Nephron progenitor cell (in vitro differentiated cells): ENCODE measurements at regions not wholly inside any gene's neighbourhood (a gene's known extent, or its start where the extent isn't known, plus 50 kb on each side); places are given as distances from the start of the nearest gene placed in this dataset.
A peak's percentile ranks its signal among the peaks of the same experiment; 100 is the strongest.

ENCODE experiments used
- DNase-seq: peaks from one replicate; pipeline ENCODE4 v3.0.0; 2021
- H3K27ac Mint-ChIP-seq: 2 replicates; pipeline ENCODE4 v1.8.0; 2021; ENCODE audit warnings: mild to moderate bottlenecking, moderate library complexity, mixed read lengths
- H3K27me3 Mint-ChIP-seq: 2 replicates; pipeline ENCODE4 v1.8.0; 2021; ENCODE audit warnings: mild to moderate bottlenecking, low read depth, mixed read lengths; ENCODE audit not compliant: poor library complexity
- H3K36me3 Mint-ChIP-seq: 2 replicates; pipeline ENCODE4 v1.8.0; 2021; ENCODE audit warnings: low read depth, mixed read lengths
- H3K4me1 Mint-ChIP-seq: 2 replicates; pipeline ENCODE4 v1.8.0; 2021; ENCODE audit warnings: mixed read lengths
- H3K4me3 Mint-ChIP-seq: 2 replicates; pipeline ENCODE4 v1.8.0; 2021; ENCODE audit warnings: mild to moderate bottlenecking, moderate library complexity, mixed read lengths
- H3K9me3 Mint-ChIP-seq: 2 replicates; pipeline ENCODE4 v1.8.0; 2021; ENCODE audit warnings: mild to moderate bottlenecking, moderate library complexity, mixed read lengths
- CTCF ChIP-seq: fragments of 200-600 bp; sonication (generic); IDR thresholded peaks from 2 replicates; pipeline ENCODE4 v1.5.0; 2021; ENCODE audit warnings: antibody characterized with exemption

GRCh38 chr9:78383130-78383529, 86.2 kb downstream of the PSAT1 start:
- Mint-ChIP-seq H3K27me3 (no peaks in the 10 kb centered on the region), H3K27ac (no peak overlapping the region), H3K4me1 (peaks cover 12% of the 10 kb centered on the region), H3K4me3 (no peak overlapping the region), H3K36me3 (peaks cover 7% of the 10 kb centered on the region), H3K9me3 (peaks cover 5% of the 10 kb centered on the region)
- DNase-seq: no peak
- no peak for TF ChIP-seq CTCF

GRCh38 chr9:78386348-78386747, 89.4 kb downstream of the PSAT1 start:
- Mint-ChIP-seq H3K36me3 (peaks cover 8% of the 10 kb centered on the region), H3K27me3 (no peaks in the 10 kb centered on the region), H3K4me1 (no peaks in the 10 kb centered on the region), H3K4me3 (no peak overlapping the region), H3K27ac (no peak overlapping the region), H3K9me3 (peaks cover 9% of the 10 kb centered on the region)
- TF ChIP-seq CTCF: no peak
- no peak for DNase-seq

- peaks cover 8% of the 10 kb centered on the region for H3K36me3 Mint-ChIP-seq
- H3K27me3 Mint-ChIP-seq: no peaks in the 10 kb centered on the region
- no peak overlapping the region for H3K27ac Mint-ChIP-seq
- no peak for DNase-seq
- no peaks in the 10 kb centered on the region for H3K4me1 Mint-ChIP-seq
- TF ChIP-seq CTCF: no peak
- H3K4me3 Mint-ChIP-seq: no peak overlapping the region
- peaks cover 9% of the 10 kb centered on the region for H3K9me3 Mint-ChIP-seq
These were observed 89.8 kb downstream of the PSAT1 start for GRCh38 chr9:78386773-78387172.

GRCh38 chr9:78393340-78393739, 96.4 kb downstream of the PSAT1 start:
- peaks cover 37% of the 10 kb centered on the region for H3K36me3 Mint-ChIP-seq
- H3K27ac Mint-ChIP-seq: no peak overlapping the region

GRCh38 chr9:78393932-78394331, 97.0 kb downstream of the PSAT1 start:
- no peak overlapping the region for H3K4me3 Mint-ChIP-seq
- H3K27ac Mint-ChIP-seq: no peak overlapping the region
- H3K27me3 Mint-ChIP-seq: peaks cover 3% of the 10 kb centered on the region
- TF ChIP-seq CTCF: no peak
- H3K4me1 Mint-ChIP-seq: no peaks in the 10 kb centered on the region
- peaks cover 31% of the 10 kb centered on the region for H3K36me3 Mint-ChIP-seq
- no peak for DNase-seq
- H3K9me3 Mint-ChIP-seq: peaks cover 42% of the 10 kb centered on the region

More at GRCh38 chr9:78393340-78393739, 96.4 kb downstream of the PSAT1 start:
- Mint-ChIP-seq H3K4me1 (no peaks in the 10 kb centered on the region), H3K4me3 (no peak overlapping the region), H3K9me3 (peaks cover 48% of the 10 kb centered on the region), H3K27me3 (no peaks in the 10 kb centered on the region)
- TF ChIP-seq CTCF: no peak
- DNase-seq: no peak

- no peaks in the 10 kb centered on the region for H3K4me1 Mint-ChIP-seq
- peaks cover 39% of the 10 kb centered on the region for H3K9me3 Mint-ChIP-seq
- peak overlapping the region; percentile 58 for H3K27ac Mint-ChIP-seq
- peaks cover 3% of the 10 kb centered on the region for H3K27me3 Mint-ChIP-seq
- TF ChIP-seq CTCF: no peak
- peaks cover 31% of the 10 kb centered on the region for H3K36me3 Mint-ChIP-seq
- DNase-seq: no peak
- H3K4me3 Mint-ChIP-seq: peak overlapping the region; percentile 33
These were observed 99.2 kb downstream of the PSAT1 start for GRCh38 chr9:78396087-78396486.
